HCT116 (cell line): ENCODE measurements at regions not wholly inside any gene's neighbourhood (a gene's known extent, or its start where the extent isn't known, plus 50 kb on each side); places are given as distances from the start of the nearest gene placed in this dataset.

Source experiments
- ATAC-seq: fragments of 200-7000 bp; cut with Tn5 transposase; 2 replicates; pipeline ENCODE4 v1.9.1; 2020; ENCODE audit warnings: mild to moderate bottlenecking, moderate library complexity
- BruUV-seq: library from RNA; stranded (reverse); fragments of 400-500 nt; replicated peaks from 2 replicates; lab custom pipeline; 2021; lab: Mats Ljungman, UMichigan
- CTCF ChIA-PET: fragments of 300-600 bp; sonication (Branson Sonifier 250); formaldehyde crosslinking; loops from one replicate; lab custom pipeline; 2021; ENCODE audit warnings: antibody characterized with exemption; lab: Charles Lee
- POLR2A ChIA-PET: fragments of 300-600, 350-600 bp; sonication (Branson Sonifier 250); formaldehyde crosslinking; loops from one replicate; lab custom pipeline; 2021; ENCODE audit warnings: antibody characterized with exemption; lab: Charles Lee
- RAD21 ChIA-PET, 2 experiments: fragments of 300-600 bp; sonication (Branson Sonifier 250); formaldehyde crosslinking; loops; one replicate each; lab custom pipeline; 2023; ENCODE audit warnings: low total read pairs in 2 of 2; ENCODE audit not compliant: uncharacterized antibody in 2 of 2, unreplicated experiment in 2 of 2, low non-redundant PET in 1 of 2; lab: Charles Lee
- DNase-seq: peaks from one replicate; pipeline ENCODE4 v3.0.0-alpha.2; 2010; ENCODE audit warnings: low read depth, low spot score
- H2AFZ ChIP-seq: fragments of 200-600 bp; shearing (Covaris generic), sonication (generic); 2 replicates; pipeline ENCODE4 v1.6.1; 2017; ENCODE audit warnings: low read depth, mixed run types, mixed read lengths, antibody characterized with exemption, low read length; ENCODE audit not compliant: poor library complexity, severe bottlenecking
- H3K27ac ChIP-seq: 2 replicates; pipeline ENCODE4 v1.5.1; 2012; ENCODE audit warnings: low read depth, low read length
- H3K27me3 ChIP-seq: fragments of 200-600 bp; sonication (generic); 2 replicates; pipeline ENCODE4 v1.6.1; 2016; ENCODE audit warnings: mixed run types, low read length, mixed read lengths; ENCODE audit not compliant: insufficient read depth
- H3K36me3 ChIP-seq, 2 experiments: fragments of 200-500 bp in 1 of 2; fragments of 200-600 bp in 1 of 2; sonication (Bioruptor generic) in 1 of 2; sonication (generic) in 1 of 2; 2 replicates each; pipeline versions ENCODE4 v1.5.1 to v1.6.1; 2014 to 2016; ENCODE audit warnings: low read length in 2 of 2, inconsistent platforms in 1 of 2, mixed read lengths in 1 of 2, mixed run types in 1 of 2; ENCODE audit not compliant: insufficient read depth in 2 of 2, control insufficient read depth in 1 of 2
- H3K4me1 ChIP-seq, 2 experiments: fragments of 200-600 bp in 1 of 2; sonication (generic) in 1 of 2; 2 replicates each; pipeline versions ENCODE4 v1.5.1 to v1.6.1; 2012 to 2017; ENCODE audit warnings: low read length in 2 of 2, inconsistent platforms in 1 of 2, mild to moderate bottlenecking in 1 of 2, mixed read lengths in 1 of 2, mixed run types in 1 of 2, moderate library complexity in 1 of 2; ENCODE audit not compliant: insufficient read depth in 2 of 2, control insufficient read depth in 1 of 2
- H3K4me2 ChIP-seq: fragments of 200-600 bp; sonication (generic); 2 replicates; pipeline ENCODE4 v1.6.1; 2017; ENCODE audit warnings: mixed run types, low read length, mixed read lengths
- H3K4me3 ChIP-seq, 2 experiments: fragments of 200-600 bp in 1 of 2; sonication (generic) in 1 of 2; replicated peaks in 1 of 2; 2 replicates each; pipeline ENCODE4 v1.5.1; 2011 to 2016; ENCODE audit warnings: low read length in 2 of 2, control low read depth in 1 of 2, low read depth in 1 of 2, mild to moderate bottlenecking in 1 of 2, mixed read lengths in 1 of 2, mixed run types in 1 of 2
- H3K79me2 ChIP-seq: fragments of 200-600 bp; sonication (generic); 2 replicates; pipeline ENCODE4 v1.6.1; 2017; ENCODE audit warnings: mild to moderate bottlenecking, mixed run types, low read length, moderate library complexity, mixed read lengths; ENCODE audit not compliant: insufficient read depth
- H3K9ac ChIP-seq: fragments of 200-600 bp; sonication (generic); 2 replicates; pipeline ENCODE4 v1.6.1; 2016; ENCODE audit warnings: low read length, mixed read lengths
- H3K9me2 ChIP-seq: fragments of 200-600 bp; sonication (generic), shearing (Covaris generic); 2 replicates; pipeline ENCODE4 v1.6.1; 2017; ENCODE audit warnings: mixed run types, mild to moderate bottlenecking, moderate library complexity; ENCODE audit not compliant: insufficient read depth
- H3K9me3 ChIP-seq, 2 experiments: fragments of 200-500 bp in 1 of 2; fragments of 200-600 bp in 1 of 2; sonication (Bioruptor generic) in 1 of 2; sonication (generic) in 1 of 2; 2 replicates each; pipeline ENCODE4 v1.6.1; 2014 to 2017; ENCODE audit warnings: low read length in 2 of 2, mixed read lengths in 2 of 2, inconsistent platforms in 1 of 2, low read depth in 1 of 2, mild to moderate bottlenecking in 1 of 2, mixed run types in 1 of 2, moderate library complexity in 1 of 2; ENCODE audit not compliant: control insufficient read depth in 1 of 2, insufficient read depth in 1 of 2
- H4K20me1 ChIP-seq: fragments of 200-600 bp; sonication (generic), shearing (Covaris generic); 2 replicates; pipeline ENCODE4 v1.6.1; 2017; ENCODE audit warnings: mixed run types, mild to moderate bottlenecking, moderate library complexity; ENCODE audit not compliant: insufficient read depth
- CBX3 ChIP-seq: IDR thresholded peaks from 2 replicates; pipeline ENCODE4 v1.6.1; 2012; ENCODE audit warnings: low read depth
- CEBPB ChIP-seq: IDR thresholded peaks from 2 replicates; pipeline ENCODE4 v1.6.1; 2012; ENCODE audit warnings: low read depth
- EGR1 ChIP-seq: IDR thresholded peaks from 2 replicates; pipeline ENCODE4 v1.6.1; 2012; ENCODE audit warnings: low read depth
- EZH2 ChIP-seq: fragments of 200-600 bp; sonication (generic); IDR thresholded peaks from 2 replicates; pipeline ENCODE4 v1.6.1; 2017; ENCODE audit warnings: antibody characterized with exemption, mixed run types
- FOSL1 ChIP-seq: IDR thresholded peaks from 2 replicates; pipeline ENCODE4 v1.6.1; 2012; ENCODE audit warnings: low read depth
- JUND ChIP-seq: IDR thresholded peaks from 2 replicates; pipeline ENCODE4 v1.6.1; 2012
- POLR2A ChIP-seq: IDR thresholded peaks from 2 replicates; pipeline ENCODE4 v1.7.0; 2011; ENCODE audit warnings: borderline replicate concordance; ENCODE audit not compliant: insufficient read depth, insufficient read length; ENCODE audit errors: extremely low read depth
- POLR2AphosphoS5 ChIP-seq: IDR thresholded peaks from 2 replicates; pipeline ENCODE4 v1.6.1; 2011; ENCODE audit warnings: mild to moderate bottlenecking, low read depth, low read length, moderate library complexity
- RAD21 ChIP-seq: IDR thresholded peaks from 2 replicates; pipeline ENCODE4 v1.6.1; 2012; ENCODE audit warnings: low read depth, mild to moderate bottlenecking
- SIN3A ChIP-seq: IDR thresholded peaks from 2 replicates; pipeline ENCODE4 v1.6.1; 2012; ENCODE audit warnings: low read depth
- SP1 ChIP-seq: IDR thresholded peaks from 2 replicates; pipeline ENCODE4 v1.6.1; 2012; ENCODE audit warnings: low read depth
- SRF ChIP-seq: IDR thresholded peaks from 2 replicates; pipeline ENCODE4 v1.6.1; 2012; ENCODE audit warnings: low read depth
- YY1 ChIP-seq: IDR thresholded peaks from 2 replicates; pipeline ENCODE4 v1.6.1; 2011; ENCODE audit warnings: low read length, low read depth, moderate library complexity, mild to moderate bottlenecking; ENCODE audit not compliant: insufficient replicate concordance; ENCODE audit errors: extremely low read depth
- ZFX ChIP-seq: fragments of 450-650 bp; IDR thresholded peaks from 2 replicates; pipeline ENCODE4 v1.6.1; 2017
- ZNF274 ChIP-seq: fragments of 200-500 bp; sonication (Bioruptor generic); IDR thresholded peaks from 2 replicates; pipeline ENCODE4 v1.6.1; 2014; ENCODE audit warnings: mild to moderate bottlenecking, low read depth, low read length, inconsistent platforms
- intact Hi-C: fragments of 100-400 bp; cut with micrococcal nuclease; formaldehyde crosslinking; loops from 2 replicates; pipeline ENCODE4 v1.10.0; 2022
- TF ChIP-seq, protein P1 (sequence below): IDR thresholded peaks from 2 replicates; pipeline ENCODE4 v1.6.1; 2012; ENCODE audit warnings: low read depth
- TF ChIP-seq, protein P2 (sequence below), 3 experiments: fragments of 200-600 bp in 1 of 3; sonication (generic) in 1 of 3; IDR thresholded peaks in 2 of 3; conservative IDR thresholded peaks in 1 of 3; 2 replicates each; pipeline ENCODE4 v1.5.1; 2012 to 2017; ENCODE audit warnings: low read depth in 2 of 3, low read length in 2 of 3, antibody characterized with exemption in 1 of 3, borderline replicate concordance in 1 of 3, control low read depth in 1 of 3, mild to moderate bottlenecking in 1 of 3, mixed read lengths in 1 of 3, mixed run types in 1 of 3, moderate library complexity in 1 of 3; ENCODE audit not compliant: insufficient read depth in 1 of 3
- TF ChIP-seq, protein P3 (sequence below): IDR thresholded peaks from 2 replicates; pipeline ENCODE4 v1.6.1; 2012

DNA sequence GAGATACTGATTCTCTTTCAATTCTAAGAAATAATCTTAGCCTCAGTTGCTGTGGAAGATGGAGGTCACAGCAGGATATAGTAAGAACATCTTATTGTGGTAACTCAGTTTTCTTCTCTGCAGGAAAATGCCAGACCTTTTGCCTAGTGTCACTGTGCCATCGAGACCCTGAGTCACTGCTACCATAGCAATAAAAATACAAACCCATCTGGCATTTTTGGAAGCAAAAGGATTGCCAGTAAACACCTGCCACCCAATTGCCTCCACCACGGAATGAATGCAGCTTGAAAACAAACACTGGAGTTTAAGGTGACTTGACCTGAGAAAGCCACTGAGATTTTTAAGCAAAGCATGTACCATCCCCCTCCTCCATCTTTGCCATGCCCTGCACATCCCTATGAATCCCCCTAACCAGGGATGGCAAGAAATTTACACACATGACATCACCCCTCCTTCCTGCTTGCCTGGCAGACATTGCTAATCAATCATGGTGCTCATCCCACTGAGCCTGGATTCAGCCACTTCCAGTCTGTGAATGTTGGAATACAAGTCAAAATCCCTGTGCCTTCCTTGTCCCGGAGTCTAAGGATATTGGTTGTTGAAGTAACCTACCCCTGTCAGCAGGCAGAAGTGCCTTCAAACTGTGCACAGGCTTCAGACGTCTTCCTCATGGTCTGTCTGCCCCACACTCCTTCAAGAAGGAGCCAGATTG, 59.6 kb upstream of the MAMLD1 start:
- DNase-seq: no peak
- CTCF ChIA-PET: no interaction called here
- H3K27ac ChIP-seq: no peak overlapping the region
- no peak for TF ChIP-seq SRF
- no peak for TF ChIP-seq FOSL1
- TF ChIP-seq SIN3A: no peak
- no peak for TF ChIP-seq JUND
- no peak for TF ChIP-seq POLR2AphosphoS5
- no peak for TF ChIP-seq EGR1
- TF ChIP-seq, protein P1, sequence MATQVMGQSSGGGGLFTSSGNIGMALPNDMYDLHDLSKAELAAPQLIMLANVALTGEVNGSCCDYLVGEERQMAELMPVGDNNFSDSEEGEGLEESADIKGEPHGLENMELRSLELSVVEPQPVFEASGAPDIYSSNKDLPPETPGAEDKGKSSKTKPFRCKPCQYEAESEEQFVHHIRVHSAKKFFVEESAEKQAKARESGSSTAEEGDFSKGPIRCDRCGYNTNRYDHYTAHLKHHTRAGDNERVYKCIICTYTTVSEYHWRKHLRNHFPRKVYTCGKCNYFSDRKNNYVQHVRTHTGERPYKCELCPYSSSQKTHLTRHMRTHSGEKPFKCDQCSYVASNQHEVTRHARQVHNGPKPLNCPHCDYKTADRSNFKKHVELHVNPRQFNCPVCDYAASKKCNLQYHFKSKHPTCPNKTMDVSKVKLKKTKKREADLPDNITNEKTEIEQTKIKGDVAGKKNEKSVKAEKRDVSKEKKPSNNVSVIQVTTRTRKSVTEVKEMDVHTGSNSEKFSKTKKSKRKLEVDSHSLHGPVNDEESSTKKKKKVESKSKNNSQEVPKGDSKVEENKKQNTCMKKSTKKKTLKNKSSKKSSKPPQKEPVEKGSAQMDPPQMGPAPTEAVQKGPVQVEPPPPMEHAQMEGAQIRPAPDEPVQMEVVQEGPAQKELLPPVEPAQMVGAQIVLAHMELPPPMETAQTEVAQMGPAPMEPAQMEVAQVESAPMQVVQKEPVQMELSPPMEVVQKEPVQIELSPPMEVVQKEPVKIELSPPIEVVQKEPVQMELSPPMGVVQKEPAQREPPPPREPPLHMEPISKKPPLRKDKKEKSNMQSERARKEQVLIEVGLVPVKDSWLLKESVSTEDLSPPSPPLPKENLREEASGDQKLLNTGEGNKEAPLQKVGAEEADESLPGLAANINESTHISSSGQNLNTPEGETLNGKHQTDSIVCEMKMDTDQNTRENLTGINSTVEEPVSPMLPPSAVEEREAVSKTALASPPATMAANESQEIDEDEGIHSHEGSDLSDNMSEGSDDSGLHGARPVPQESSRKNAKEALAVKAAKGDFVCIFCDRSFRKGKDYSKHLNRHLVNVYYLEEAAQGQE: no peak
- TF ChIP-seq, protein P2, sequence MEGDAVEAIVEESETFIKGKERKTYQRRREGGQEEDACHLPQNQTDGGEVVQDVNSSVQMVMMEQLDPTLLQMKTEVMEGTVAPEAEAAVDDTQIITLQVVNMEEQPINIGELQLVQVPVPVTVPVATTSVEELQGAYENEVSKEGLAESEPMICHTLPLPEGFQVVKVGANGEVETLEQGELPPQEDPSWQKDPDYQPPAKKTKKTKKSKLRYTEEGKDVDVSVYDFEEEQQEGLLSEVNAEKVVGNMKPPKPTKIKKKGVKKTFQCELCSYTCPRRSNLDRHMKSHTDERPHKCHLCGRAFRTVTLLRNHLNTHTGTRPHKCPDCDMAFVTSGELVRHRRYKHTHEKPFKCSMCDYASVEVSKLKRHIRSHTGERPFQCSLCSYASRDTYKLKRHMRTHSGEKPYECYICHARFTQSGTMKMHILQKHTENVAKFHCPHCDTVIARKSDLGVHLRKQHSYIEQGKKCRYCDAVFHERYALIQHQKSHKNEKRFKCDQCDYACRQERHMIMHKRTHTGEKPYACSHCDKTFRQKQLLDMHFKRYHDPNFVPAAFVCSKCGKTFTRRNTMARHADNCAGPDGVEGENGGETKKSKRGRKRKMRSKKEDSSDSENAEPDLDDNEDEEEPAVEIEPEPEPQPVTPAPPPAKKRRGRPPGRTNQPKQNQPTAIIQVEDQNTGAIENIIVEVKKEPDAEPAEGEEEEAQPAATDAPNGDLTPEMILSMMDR (IDR thresholded peaks at IDR 0.05 in 2 of 3, conservative IDR thresholded peaks at IDR 0.05 in 1 of 3; ENCODE audit: borderline replicate concordance in 1 of 3, insufficient read depth in 1 of 3, low read depth in 2 of 3, low read length in 2 of 3): no peak
- no peak for TF ChIP-seq SP1
- no peak for TF ChIP-seq ZNF274
- no peak for TF ChIP-seq RAD21
- TF ChIP-seq CEBPB: no peak
- TF ChIP-seq POLR2A: no peak
- no peak for TF ChIP-seq YY1
- TF ChIP-seq EZH2: no peak
- TF ChIP-seq ZFX: no peak
- TF ChIP-seq CBX3: no peak
- TF ChIP-seq, protein P3, sequence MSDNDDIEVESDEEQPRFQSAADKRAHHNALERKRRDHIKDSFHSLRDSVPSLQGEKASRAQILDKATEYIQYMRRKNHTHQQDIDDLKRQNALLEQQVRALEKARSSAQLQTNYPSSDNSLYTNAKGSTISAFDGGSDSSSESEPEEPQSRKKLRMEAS: no peak
- no peak overlapping the region for H3K9ac ChIP-seq
- no TSS peak for BruUV-seq
- no peaks in the 10 kb centered on the region for H3K36me3 ChIP-seq
- RAD21 ChIA-PET: no interaction called here
- H3K4me1 ChIP-seq: no peaks in the 10 kb centered on the region
- no peaks in the 10 kb centered on the region for H3K27me3 ChIP-seq
- H3K4me3 ChIP-seq: no peak overlapping the region
- no peaks in the 10 kb centered on the region for H3K79me2 ChIP-seq
- no peak overlapping the region for H2AFZ ChIP-seq
- no peaks in the 10 kb centered on the region for H3K9me2 ChIP-seq
- POLR2A ChIA-PET: no interaction called here
- no peak for ATAC-seq
- no peaks in the 10 kb centered on the region for H4K20me1 ChIP-seq
- intact Hi-C loops: no loop called here
- no peak overlapping the region for H3K4me2 ChIP-seq
- no peaks in the 10 kb centered on the region for H3K9me3 ChIP-seq
